ENCODE measurements at regions not wholly inside any gene's neighbourhood (a gene's known extent, or its start where the extent isn't known, plus 50 kb on each side); places are given as distances from the start of the nearest gene placed in this dataset.

GRCh38 chr15:70258369-70259027 lies 160.8 kb upstream of the TLE3 start:
- peak; percentile 62 to 64 for DNase-seq

GRCh38 chr15:70257573-70258248 lies 160.0 kb upstream of the TLE3 start:
- no peak for DNase-seq

- no peak for DNase-seq
Observed at GRCh38 chr15:70257047-70257446, 159.3 kb upstream of the TLE3 start.

GRCh38 chr15:70254311-70254869 lies 156.7 kb upstream of the TLE3 start:
- no peak for DNase-seq

- DNase-seq, result no peak
Observed at GRCh38 chr15:70253461-70254156, 155.9 kb upstream of the TLE3 start.

GRCh38 chr15:70252951-70253320 lies 155.2 kb upstream of the TLE3 start:
- no peak for DNase-seq

- DNase-seq, result no peak
Observed at GRCh38 chr15:70252056-70252950, 154.6 kb upstream of the TLE3 start.

GRCh38 chr15:70251246-70251990 lies 153.7 kb upstream of the TLE3 start:
- DNase-seq, result no peak

GRCh38 chr15:70250208-70251201 lies 152.8 kb upstream of the TLE3 start:
- no peak for DNase-seq

- no peak for DNase-seq
Observed at GRCh38 chr15:70249616-70250015, 151.9 kb upstream of the TLE3 start.

- DNase-seq, result no peak
Observed at GRCh38 chr15:70248116-70249025, 150.7 kb upstream of the TLE3 start.

GRCh38 chr15:70247281-70247680 lies 149.6 kb upstream of the TLE3 start:
- DNase-seq, result no peak

- no peak for DNase-seq
Observed at GRCh38 chr15:70246623-70247220, 149.0 kb upstream of the TLE3 start.

GRCh38 chr15:70245932-70246622 lies 148.4 kb upstream of the TLE3 start:
- peak in 1 of 2 donors; percentile 52 for DNase-seq

- DNase-seq, result no peak
Observed at GRCh38 chr15:70244978-70245542, 147.3 kb upstream of the TLE3 start.

GRCh38 chr15:70243686-70244540 lies 146.2 kb upstream of the TLE3 start:
- DNase-seq, result no peak

All from bone marrow (tissue), 2 donors.